Cardiac muscle cell (in vitro differentiated cells and primary cell): ENCODE measurements at regions not wholly inside any gene's neighbourhood (a gene's known extent, or its start where the extent isn't known, plus 50 kb on each side); places are given as distances from the start of the nearest gene placed in this dataset.

Experiments
- DNase-seq, 2 donors: peaks; one replicate each; pipeline versions ENCODE4 v3.0.0 to v3.0.0-alpha.2; 2010 to 2017; ENCODE audit warnings: low read depth in 1 of 2, low spot score in 1 of 2
- H3K27ac ChIP-seq: fragments of 200-600 bp; sonication (generic); 2 replicates; pipeline ENCODE4 v1.5.1; 2016
- H3K27me3 ChIP-seq: fragments of 200-600 bp; sonication (generic); 2 replicates; pipeline ENCODE4 v1.6.0; 2016; ENCODE audit warnings: control low read depth
- H3K36me3 ChIP-seq: fragments of 200-600 bp; sonication (generic); 2 replicates; pipeline ENCODE4 v1.5.1; 2016; ENCODE audit warnings: control low read depth
- H3K4me1 ChIP-seq: fragments of 200-600 bp; sonication (generic); 2 replicates; pipeline ENCODE4 v1.8.1; 2017; ENCODE audit warnings: low read depth, mild to moderate bottlenecking, mixed run types
- H3K4me3 ChIP-seq: fragments of 200-600 bp; sonication (generic); 2 replicates; pipeline ENCODE4 v1.5.1; 2016; ENCODE audit warnings: mild to moderate bottlenecking
- H3K9me3 ChIP-seq: fragments of 200-600 bp; sonication (generic); 2 replicates; pipeline ENCODE4 v1.5.1; 2017; ENCODE audit warnings: low read depth, mild to moderate bottlenecking, control low read depth
- TF ChIP-seq, protein P1 (sequence below): IDR thresholded peaks from 2 replicates; pipeline ENCODE4 v1.5.1; 2012; ENCODE audit warnings: low read depth, mild to moderate bottlenecking, low read length

GRCh38 chr6:62711750-62712149, 425.7 kb upstream of the KHDRBS2 start:
- Histone ChIP-seq H3K36me3 (no peaks in the 10 kb centered on the region), H3K27me3 (no peaks in the 10 kb centered on the region), H3K4me3 (no peak overlapping the region), H3K4me1 (no peaks in the 10 kb centered on the region), H3K27ac (no peak overlapping the region), H3K9me3 (no peaks in the 10 kb centered on the region)
- TF ChIP-seq, protein P1, sequence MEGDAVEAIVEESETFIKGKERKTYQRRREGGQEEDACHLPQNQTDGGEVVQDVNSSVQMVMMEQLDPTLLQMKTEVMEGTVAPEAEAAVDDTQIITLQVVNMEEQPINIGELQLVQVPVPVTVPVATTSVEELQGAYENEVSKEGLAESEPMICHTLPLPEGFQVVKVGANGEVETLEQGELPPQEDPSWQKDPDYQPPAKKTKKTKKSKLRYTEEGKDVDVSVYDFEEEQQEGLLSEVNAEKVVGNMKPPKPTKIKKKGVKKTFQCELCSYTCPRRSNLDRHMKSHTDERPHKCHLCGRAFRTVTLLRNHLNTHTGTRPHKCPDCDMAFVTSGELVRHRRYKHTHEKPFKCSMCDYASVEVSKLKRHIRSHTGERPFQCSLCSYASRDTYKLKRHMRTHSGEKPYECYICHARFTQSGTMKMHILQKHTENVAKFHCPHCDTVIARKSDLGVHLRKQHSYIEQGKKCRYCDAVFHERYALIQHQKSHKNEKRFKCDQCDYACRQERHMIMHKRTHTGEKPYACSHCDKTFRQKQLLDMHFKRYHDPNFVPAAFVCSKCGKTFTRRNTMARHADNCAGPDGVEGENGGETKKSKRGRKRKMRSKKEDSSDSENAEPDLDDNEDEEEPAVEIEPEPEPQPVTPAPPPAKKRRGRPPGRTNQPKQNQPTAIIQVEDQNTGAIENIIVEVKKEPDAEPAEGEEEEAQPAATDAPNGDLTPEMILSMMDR: no peak
- DNase-seq: no peak

GRCh38 chr6:62707914-62708313, 421.9 kb upstream of the KHDRBS2 start:
- H3K4me1 ChIP-seq: no peaks in the 10 kb centered on the region
- H3K36me3 ChIP-seq: no peaks in the 10 kb centered on the region
- no peak for DNase-seq
- no peak overlapping the region for H3K27ac ChIP-seq
- TF ChIP-seq, protein P1: no peak
- no peaks in the 10 kb centered on the region for H3K9me3 ChIP-seq
- H3K4me3 ChIP-seq: no peak overlapping the region
- H3K27me3 ChIP-seq: no peaks in the 10 kb centered on the region

DNA sequence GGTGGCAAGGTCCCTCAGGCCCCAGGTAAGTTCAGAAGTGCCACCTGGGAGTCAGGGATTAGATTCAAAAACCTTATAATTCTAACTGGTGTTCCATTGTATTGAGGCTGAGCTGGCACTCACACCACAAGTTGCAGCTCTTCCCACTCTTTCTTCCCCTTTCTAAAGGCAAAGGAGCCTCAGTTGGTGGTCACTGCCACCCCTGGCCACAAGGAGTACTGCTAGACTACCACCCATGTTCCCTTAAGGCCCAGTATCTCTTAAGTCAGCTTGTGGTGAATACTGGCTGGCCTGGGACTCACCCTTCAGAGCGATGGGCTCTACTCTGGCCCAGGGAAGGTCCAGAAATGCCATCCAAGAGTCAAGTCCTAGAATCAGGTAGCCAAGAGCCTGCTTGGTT, 421.1 kb upstream of the KHDRBS2 start:
- no peak overlapping the region for H3K27ac ChIP-seq
- no peaks in the 10 kb centered on the region for H3K36me3 ChIP-seq
- no peak for DNase-seq
- TF ChIP-seq, protein P1: no peak
- H3K4me3 ChIP-seq: no peak overlapping the region
- no peaks in the 10 kb centered on the region for H3K27me3 ChIP-seq
- H3K4me1 ChIP-seq: no peaks in the 10 kb centered on the region
- H3K9me3 ChIP-seq: no peaks in the 10 kb centered on the region

DNA sequence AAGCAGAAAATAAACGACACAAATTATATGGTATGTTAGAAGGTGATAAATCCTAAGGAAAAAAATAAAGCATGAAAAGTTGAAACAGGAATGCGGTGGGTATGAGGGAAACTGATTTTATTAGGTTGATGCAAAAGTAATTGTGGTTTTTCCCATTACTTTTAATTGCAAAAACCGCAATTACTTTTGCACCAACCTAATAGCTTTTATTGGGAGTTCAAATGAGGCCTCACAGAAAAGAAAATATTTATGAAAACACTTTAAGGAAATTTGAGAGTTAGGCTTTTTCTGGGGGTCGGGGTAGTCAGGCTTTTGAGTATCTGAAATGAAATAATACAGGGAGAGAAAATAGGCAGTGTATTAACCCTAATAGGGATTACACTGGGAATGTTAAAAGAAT, 397.0 kb upstream of the KHDRBS2 start:
- Histone ChIP-seq H3K9me3 (no peaks in the 10 kb centered on the region), H3K4me3 (no peak overlapping the region), H3K27me3 (no peaks in the 10 kb centered on the region), H3K27ac (no peak overlapping the region), H3K4me1 (no peaks in the 10 kb centered on the region), H3K36me3 (no peaks in the 10 kb centered on the region)
- TF ChIP-seq, protein P1: no peak
- no peak for DNase-seq

DNA sequence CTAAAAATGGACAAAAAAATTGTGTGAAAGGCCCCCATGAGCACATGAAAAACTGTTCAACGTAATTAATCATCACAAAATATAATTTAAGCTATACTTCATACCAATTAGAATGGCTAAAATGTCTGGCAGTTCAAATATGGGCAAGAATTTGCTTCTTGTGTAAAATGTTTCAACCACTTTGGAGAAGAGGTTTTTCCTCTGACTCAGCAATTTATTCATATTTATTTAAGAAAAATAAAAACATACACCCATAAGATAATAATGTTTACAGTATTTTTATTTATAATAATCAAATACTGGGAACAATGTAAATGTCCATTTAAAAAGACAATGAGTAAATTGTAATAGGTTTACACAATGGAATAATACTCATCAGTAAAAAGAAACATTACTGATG, 395.1 kb upstream of the KHDRBS2 start:
- H3K27me3 ChIP-seq: no peaks in the 10 kb centered on the region
- no peak overlapping the region for H3K27ac ChIP-seq
- DNase-seq: no peak
- TF ChIP-seq, protein P1: no peak
- no peaks in the 10 kb centered on the region for H3K9me3 ChIP-seq
- H3K4me1 ChIP-seq: no peaks in the 10 kb centered on the region
- no peaks in the 10 kb centered on the region for H3K36me3 ChIP-seq
- H3K4me3 ChIP-seq: no peak overlapping the region

GRCh38 chr6:62672989-62673388, 387.0 kb upstream of the KHDRBS2 start:
- TF ChIP-seq, protein P1: no peak
- H3K4me3 ChIP-seq: no peak overlapping the region
- H3K27ac ChIP-seq: no peak overlapping the region
- no peak for DNase-seq
- H3K27me3 ChIP-seq: no peaks in the 10 kb centered on the region
- no peaks in the 10 kb centered on the region for H3K36me3 ChIP-seq
- H3K4me1 ChIP-seq: no peaks in the 10 kb centered on the region
- no peaks in the 10 kb centered on the region for H3K9me3 ChIP-seq
